HL-60 (cell line): ENCODE measurements at regions not wholly inside any gene's neighbourhood (a gene's known extent, or its start where the extent isn't known, plus 50 kb on each side); places are given as distances from the start of the nearest gene placed in this dataset.

Experiments used
- DNase-seq, 2 experiments: peaks; one replicate each; pipeline ENCODE4 v3.0.0-alpha.2; 2010 to 2020; ENCODE audit warnings: low read depth in 1 of 2, low spot score in 1 of 2
- H3K27ac ChIP-seq: fragments of 250-450 bp; sonication (Bioruptor Pico); replicated peaks from 2 replicates; pipeline ENCODE4 v1.5.1; 2020; ENCODE audit warnings: mild to moderate bottlenecking, moderate library complexity
- H3K27me3 ChIP-seq: fragments of 250-450 bp; sonication (Bioruptor Pico); 2 replicates; pipeline ENCODE4 v1.5.1; 2021; ENCODE audit warnings: mild to moderate bottlenecking, moderate library complexity; ENCODE audit not compliant: insufficient read depth, poor library complexity, severe bottlenecking
- H3K4me3 ChIP-seq: replicated peaks from 2 replicates; pipeline ENCODE4 v1.5.1; 2011; ENCODE audit warnings: mild to moderate bottlenecking, control low read depth, low read length; ENCODE audit not compliant: insufficient read depth
- GABPA ChIP-seq: IDR thresholded peaks from 2 replicates; pipeline ENCODE4 v1.6.1; 2012; ENCODE audit warnings: low read depth
- POLR2AphosphoS5 ChIP-seq: IDR thresholded peaks from 2 replicates; pipeline ENCODE4 v1.6.1; 2012; ENCODE audit warnings: low read depth
- SPI1 ChIP-seq: IDR thresholded peaks from 2 replicates; pipeline ENCODE4 v1.6.1; 2012; ENCODE audit warnings: low read depth, mild to moderate bottlenecking, borderline replicate concordance
- TF ChIP-seq, protein P1 (sequence below): IDR thresholded peaks from one replicate; pipeline ENCODE4 v1.5.1; 2011; ENCODE audit warnings: low read length, control low read depth, inconsistent platforms; ENCODE audit not compliant: insufficient read depth
- TF ChIP-seq, protein P2 (sequence below): IDR thresholded peaks from 2 replicates; pipeline ENCODE4 v1.6.1; 2012; ENCODE audit warnings: low read depth; ENCODE audit not compliant: insufficient replicate concordance

DNA sequence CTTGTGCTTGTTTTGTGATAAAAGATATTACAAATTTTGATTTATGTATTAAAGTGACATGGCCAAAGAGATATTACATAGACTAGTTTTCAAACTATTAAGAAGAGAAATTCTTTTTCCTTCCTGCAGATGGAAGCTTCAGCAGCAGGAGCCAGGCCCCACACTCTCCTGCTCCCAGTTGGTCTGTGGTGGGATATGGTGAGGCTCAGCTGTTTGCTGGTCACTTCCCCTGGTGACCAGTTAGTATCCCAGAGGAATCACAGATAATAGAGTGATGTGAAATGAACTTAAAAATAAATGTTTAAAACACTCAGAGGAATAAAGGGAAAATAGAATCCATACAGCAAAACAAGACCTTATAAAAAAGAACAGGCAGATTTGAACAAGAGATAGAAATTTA is 154.7 kb downstream of the KTN1 start:
- H3K27me3 ChIP-seq = no peaks in the 10 kb centered on the region

DNA sequence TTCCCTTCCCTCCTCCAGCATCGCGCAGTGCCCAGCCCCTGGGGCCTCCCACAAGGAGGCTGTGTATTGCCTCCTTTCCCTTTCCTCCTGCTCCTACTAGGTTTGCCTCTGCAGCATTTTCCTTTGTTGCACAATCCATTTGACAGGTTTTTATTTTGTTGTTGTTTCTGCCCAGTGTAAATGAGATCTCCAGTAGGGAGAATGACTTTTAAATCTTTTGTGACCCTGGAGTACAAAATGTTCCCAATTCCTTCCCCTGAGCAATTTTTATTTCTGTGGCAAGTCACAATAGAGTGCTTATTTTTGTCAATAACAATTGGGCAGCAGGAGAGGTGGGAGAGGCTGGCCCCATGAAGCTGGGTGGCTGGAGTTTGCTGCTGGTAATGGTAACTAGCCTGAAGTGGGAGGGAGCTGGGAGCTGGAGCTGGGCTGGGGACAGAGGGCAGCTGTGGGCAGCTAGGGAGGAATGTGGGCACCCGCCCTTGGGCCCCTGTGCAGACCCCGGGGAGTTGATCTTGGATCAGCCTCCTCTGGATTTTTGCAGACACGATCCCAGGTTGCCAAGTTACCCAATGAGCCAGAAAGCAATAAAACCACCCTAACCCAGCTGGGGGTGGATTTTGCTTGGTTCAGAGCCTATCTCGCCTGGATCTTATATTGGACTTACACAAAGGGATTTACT is 160.1 kb downstream of the KTN1 start:
- no peak for DNase-seq
- TF ChIP-seq, protein P1, sequence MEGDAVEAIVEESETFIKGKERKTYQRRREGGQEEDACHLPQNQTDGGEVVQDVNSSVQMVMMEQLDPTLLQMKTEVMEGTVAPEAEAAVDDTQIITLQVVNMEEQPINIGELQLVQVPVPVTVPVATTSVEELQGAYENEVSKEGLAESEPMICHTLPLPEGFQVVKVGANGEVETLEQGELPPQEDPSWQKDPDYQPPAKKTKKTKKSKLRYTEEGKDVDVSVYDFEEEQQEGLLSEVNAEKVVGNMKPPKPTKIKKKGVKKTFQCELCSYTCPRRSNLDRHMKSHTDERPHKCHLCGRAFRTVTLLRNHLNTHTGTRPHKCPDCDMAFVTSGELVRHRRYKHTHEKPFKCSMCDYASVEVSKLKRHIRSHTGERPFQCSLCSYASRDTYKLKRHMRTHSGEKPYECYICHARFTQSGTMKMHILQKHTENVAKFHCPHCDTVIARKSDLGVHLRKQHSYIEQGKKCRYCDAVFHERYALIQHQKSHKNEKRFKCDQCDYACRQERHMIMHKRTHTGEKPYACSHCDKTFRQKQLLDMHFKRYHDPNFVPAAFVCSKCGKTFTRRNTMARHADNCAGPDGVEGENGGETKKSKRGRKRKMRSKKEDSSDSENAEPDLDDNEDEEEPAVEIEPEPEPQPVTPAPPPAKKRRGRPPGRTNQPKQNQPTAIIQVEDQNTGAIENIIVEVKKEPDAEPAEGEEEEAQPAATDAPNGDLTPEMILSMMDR = no peak
- TF ChIP-seq SPI1 = no peak
- Histone ChIP-seq H3K27ac (no peak overlapping the region), H3K27me3 (no peaks in the 10 kb centered on the region), H3K4me3 (no peak overlapping the region)

More for the DNA sequence above, 154.7 kb downstream of the KTN1 start:
- DNase-seq = no peak
- H3K4me3 ChIP-seq = no peak overlapping the region
- H3K27ac ChIP-seq = no peak overlapping the region
- TF ChIP-seq, protein P1 = no peak
- TF ChIP-seq POLR2AphosphoS5 = no peak

GRCh38 chr14:55740649-55740989 is 160.6 kb downstream of the KTN1 start:
- TF ChIP-seq SPI1 = no peak
- no peak for TF ChIP-seq POLR2AphosphoS5
- TF ChIP-seq, protein P2, sequence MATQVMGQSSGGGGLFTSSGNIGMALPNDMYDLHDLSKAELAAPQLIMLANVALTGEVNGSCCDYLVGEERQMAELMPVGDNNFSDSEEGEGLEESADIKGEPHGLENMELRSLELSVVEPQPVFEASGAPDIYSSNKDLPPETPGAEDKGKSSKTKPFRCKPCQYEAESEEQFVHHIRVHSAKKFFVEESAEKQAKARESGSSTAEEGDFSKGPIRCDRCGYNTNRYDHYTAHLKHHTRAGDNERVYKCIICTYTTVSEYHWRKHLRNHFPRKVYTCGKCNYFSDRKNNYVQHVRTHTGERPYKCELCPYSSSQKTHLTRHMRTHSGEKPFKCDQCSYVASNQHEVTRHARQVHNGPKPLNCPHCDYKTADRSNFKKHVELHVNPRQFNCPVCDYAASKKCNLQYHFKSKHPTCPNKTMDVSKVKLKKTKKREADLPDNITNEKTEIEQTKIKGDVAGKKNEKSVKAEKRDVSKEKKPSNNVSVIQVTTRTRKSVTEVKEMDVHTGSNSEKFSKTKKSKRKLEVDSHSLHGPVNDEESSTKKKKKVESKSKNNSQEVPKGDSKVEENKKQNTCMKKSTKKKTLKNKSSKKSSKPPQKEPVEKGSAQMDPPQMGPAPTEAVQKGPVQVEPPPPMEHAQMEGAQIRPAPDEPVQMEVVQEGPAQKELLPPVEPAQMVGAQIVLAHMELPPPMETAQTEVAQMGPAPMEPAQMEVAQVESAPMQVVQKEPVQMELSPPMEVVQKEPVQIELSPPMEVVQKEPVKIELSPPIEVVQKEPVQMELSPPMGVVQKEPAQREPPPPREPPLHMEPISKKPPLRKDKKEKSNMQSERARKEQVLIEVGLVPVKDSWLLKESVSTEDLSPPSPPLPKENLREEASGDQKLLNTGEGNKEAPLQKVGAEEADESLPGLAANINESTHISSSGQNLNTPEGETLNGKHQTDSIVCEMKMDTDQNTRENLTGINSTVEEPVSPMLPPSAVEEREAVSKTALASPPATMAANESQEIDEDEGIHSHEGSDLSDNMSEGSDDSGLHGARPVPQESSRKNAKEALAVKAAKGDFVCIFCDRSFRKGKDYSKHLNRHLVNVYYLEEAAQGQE = no peak
- TF ChIP-seq GABPA = no peak
- TF ChIP-seq, protein P1 = no peak
- DNase-seq = no peak
- Histone ChIP-seq H3K27ac (no peak overlapping the region), H3K4me3 (no peak overlapping the region), H3K27me3 (no peaks in the 10 kb centered on the region)

GRCh38 chr14:55741240-55741639 is 161.2 kb downstream of the KTN1 start:
- Histone ChIP-seq H3K4me3 (no peak overlapping the region), H3K27me3 (no peaks in the 10 kb centered on the region), H3K27ac (no peak overlapping the region)
- TF ChIP-seq SPI1 (no peak), GABPA (no peak), POLR2AphosphoS5 (no peak)
- TF ChIP-seq, protein P1 = no peak
- TF ChIP-seq, protein P2 = no peak
- DNase-seq = no peak
